ENCODE measurements at regions not wholly inside any gene's neighbourhood (a gene's known extent, or its start where the extent isn't known, plus 50 kb on each side); places are given as distances from the start of the nearest gene placed in this dataset.

DNA sequence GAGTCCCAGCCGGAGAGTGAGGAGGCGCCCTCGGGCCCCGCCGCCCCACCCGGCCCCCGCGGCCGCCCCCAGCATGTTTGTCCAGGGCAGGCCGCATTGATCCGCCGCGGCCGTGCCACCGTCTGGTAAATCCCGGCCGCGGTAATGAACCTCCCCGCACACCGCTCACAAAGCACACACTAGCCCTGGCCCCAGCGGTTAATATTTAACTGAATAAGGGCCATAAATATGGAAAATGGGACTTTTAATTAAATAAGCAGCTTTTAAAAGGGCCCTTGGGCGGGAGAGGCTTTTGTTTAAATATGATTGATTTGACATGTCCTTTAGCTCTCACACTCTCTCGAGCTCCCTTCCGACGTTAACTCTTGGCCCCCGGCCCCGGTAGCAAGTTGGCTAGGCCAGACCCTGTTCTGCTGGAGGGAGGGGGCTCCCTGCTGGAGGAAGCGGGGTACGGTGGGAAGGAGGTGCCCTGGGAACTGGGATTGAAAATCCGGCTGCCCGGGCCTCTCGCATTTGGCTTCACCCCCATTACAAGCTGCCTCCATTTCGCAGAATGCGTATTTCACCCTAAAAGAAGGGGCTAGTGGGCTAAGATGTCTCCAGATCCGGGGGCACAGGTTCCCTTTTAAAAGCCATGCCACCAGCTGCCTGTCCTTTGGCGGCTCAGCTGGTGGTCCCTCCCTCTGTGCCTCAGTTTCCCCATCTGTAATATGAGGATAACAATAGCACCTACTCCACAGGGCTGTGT is 199.8 kb downstream of the RBM19 start:
- DNase-seq: no peak

DNA sequence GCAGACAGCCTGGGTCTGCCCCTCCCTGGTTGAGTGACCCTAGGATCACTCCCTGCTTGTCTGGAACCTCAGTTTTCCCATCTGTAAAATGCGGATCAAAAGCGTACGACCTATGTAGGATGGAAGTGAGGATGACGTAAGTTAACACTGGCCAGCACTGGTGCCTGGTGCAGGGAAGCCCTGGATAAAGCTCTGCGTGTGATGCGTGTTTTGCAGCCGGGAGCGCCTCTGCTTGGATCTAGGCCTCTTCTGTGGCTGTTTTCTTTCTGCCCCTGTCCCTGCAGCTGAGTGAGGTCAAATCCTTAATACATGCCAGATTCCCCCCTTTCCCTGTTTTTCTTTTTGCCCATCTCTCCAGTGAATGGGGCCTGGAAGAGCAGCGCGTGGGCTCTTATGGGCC is 201.5 kb downstream of the RBM19 start:
- no peak for DNase-seq

DNA sequence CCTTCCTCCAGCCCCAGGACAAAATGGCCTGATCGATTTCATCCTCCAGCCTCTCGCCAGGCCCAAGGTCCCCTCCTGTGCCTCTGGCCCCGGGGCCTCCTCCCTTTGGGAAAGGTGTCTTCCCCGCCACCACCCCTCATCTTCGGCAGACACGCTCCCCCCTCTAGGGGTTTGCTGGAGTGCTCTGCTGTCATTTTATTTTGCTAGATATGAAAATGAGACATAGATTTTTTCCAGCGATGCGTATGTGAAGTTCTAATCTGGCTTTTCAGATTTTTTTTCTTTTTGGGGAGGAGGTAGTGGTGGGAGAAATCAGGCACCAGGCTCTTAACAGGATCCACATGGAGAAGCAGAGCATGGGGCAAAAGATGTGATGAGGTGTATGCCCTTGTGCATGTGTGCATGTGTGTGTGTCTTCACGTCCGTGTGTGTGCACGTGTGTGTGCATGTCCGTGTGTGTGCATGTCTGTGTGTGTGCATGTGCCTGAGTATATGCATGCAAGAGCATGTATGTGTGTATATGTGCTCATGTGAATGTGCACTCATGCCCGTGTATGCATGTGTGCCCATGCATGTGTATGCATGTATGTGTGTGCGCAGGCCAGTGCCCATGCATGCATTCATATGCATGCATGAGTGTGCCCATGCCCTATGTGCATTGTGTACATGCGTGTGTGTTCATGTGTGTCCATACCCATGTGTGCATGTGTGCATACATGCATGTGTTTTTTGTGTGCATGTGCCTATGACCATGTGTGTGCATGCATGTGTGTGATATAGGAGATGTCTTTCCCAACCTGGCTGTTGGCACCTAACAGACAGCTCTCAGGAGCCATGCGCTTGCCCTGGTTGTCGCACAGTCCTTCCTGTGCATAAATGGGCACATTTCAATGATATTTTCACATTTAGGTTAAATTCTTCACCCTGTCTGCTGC is 203.0 kb downstream of the RBM19 start:
- DNase-seq: no peak

DNA sequence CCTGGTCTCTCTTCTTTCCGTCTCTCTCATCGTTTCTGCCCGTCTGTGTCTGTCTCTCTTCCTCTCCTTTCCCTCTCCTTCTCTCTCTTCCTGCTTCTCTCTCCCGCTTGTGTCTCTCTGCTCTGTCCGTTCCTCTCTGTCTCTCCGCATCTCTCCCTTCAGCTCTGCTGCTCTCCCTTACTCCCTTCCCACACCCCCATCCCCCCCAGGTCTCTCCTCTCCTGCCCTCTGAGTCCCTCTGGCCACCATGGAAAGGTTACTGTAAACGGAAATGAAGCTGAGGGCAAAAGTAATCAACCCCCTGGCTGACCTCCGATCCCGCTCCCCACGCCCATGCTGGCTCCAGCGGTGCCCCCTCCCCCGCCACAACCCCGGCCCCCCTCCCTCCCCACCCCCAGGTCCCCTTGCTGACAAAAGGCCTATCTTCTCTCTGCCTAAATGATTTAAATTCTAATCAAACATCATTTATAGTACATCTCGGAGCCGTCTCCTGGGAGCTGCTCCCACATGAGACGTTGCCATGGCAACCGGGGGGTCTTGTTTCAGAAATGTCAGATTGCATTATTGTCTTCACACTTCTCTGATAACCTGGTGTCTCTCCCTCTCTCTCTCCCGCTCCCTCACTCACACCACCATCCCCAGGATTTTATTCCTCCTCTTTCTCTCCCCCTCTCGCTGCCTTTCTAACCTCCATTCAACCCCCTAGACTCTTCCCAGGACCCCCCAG is 203.8 kb downstream of the RBM19 start:
- peak; percentile 5 for DNase-seq

DNA sequence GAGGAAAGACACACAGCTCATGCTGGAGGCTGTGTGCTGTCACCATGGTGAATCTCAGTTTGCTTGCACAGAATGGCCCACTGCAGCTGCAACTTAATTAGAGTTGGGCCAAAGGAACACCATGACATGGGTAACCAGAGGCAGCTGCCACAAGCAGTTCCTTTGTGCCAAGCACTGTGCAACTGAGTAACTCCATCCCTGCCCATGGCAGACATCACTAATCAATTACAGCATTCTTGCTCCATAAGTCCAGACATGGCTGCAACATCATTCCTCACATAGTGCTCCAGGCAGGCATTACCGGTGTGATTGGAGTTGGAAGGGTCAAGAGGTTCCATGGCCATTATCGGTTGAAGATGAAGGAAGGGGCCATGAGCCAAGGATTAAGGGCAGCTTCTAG is 207.0 kb downstream of the RBM19 start:
- no peak for DNase-seq

DNA sequence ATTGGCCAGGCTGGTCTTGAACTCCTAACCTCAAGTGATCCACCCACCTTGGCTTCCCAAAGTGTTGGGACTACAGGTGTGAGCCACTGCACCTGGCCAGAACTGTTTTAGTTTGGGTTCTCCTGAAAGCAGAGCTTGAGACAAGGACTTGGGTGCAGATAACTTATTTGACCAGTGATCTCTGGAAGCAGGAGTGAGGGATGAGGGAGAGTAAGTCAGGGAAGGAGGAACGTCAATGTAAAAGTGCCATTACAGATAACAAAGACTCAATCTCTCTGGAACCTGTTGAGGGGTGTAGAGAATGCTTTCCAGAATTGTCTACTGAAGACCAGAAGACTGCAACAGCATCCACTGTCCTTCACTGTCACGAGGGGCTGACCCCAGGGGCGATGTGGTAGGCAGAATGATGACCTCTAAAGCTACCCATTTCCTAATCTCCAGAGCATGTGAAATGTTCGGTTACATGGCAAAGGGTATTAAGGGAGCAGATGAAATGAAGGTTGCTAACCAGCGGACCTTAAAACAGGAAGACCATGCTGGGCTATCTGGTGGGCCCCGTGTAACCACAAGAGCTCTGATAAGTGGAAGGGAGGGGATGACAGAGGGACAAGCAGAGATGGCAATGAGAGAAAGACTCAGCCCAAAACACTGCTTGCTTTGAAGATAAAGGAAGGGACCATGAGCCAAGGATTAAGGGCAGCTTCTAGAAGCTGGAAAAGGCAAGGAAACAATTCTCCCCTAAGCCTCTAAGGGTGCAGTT is 207.8 kb downstream of the RBM19 start:
- no peak for DNase-seq

DNA sequence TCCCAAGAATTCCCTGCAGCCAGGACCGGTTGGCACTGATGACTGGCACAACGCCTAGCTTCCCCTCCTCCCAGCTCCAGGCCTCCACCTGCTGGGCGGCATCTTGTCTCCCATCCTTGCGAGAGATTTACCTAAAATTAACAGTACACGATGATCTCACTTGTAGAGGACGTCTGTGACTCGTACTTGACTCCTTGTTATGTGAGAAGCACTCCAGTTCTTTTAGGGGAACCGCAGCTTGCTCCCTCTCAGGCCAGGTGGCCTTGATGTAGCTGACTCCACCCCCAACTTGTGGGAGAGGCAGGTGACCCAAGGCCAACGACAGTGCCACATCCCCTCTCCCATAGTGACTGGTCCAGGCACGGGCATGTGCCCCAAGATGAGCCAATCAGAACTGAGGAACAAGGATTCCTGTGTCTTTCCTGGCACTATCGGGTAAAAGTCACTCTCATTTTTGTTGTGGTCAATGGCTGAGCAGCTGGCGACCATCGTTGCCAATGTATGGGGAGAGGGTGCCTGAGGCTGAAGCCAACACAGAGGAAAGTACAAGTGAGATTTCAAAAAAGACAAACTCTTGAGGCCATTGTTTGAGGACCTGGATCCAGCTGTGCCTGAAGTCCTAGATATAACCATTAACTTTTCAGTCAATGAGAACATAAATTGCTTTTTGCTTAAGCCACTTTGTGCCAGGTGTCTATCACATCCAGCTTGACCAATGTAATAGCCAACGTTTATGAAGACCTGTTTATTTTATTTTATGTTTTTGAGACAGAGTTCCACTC is 208.7 kb downstream of the RBM19 start:
- peak; percentile 32 for DNase-seq

DNA sequence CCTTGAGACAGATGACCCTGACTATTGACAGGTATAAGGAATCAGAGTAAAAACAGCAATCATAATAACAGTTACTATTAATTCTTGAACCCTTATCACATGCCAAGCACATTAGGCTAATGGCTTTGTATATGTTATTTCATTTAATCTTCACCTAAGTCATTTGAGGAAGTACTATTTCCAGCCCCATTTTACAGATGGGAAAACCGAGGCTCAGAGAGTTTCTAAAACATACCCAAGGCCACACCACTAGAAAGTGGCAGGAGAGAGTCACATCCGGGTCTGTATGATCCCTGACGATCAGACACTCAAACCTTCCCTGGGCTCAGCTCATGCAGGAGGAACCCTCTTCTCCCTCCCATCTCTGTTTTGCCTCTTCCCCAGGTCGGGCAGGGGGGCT is 209.5 kb downstream of the RBM19 start:
- no peak for DNase-seq

DNA sequence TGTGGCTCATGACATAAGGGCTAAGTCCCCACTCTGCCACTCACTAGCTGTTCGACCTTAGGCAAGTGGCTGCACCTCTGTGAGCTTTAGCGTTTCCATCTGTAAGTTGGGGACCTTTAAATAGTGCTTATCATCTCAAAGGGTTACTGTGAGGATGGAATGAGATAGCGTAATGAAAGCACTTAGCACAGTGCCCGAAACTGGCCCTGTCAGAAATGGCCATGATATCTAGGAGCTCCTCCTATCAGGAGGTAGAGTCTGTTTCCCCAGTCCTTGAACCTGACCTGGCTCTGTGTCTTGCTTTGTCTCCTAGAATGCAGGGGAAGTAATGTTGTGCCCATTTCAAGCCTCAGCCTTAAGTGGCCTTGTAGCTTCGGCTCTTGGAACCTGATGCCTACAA is 211.0 kb downstream of the RBM19 start:
- DNase-seq: no peak

DNA sequence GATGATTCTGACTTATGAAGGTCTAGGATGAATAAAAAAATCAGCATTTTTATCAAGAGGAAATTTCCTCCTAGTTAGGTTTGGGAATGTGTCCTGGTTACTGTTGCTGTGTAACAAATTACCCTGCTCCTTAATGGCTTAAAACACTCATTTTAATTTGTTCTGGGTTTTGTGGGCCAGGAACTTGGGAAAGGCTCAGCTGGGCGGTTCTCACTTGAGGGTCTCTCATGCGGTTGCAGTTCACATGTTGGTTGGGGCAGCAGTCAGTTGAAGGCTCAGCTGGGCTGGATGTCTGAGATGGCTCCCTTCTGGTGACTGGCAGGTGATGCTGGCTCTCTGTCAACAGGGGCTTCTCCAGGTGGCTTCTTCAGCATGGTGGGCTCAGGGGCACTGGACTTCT is 214.6 kb downstream of the RBM19 start:
- no peak for DNase-seq

DNA sequence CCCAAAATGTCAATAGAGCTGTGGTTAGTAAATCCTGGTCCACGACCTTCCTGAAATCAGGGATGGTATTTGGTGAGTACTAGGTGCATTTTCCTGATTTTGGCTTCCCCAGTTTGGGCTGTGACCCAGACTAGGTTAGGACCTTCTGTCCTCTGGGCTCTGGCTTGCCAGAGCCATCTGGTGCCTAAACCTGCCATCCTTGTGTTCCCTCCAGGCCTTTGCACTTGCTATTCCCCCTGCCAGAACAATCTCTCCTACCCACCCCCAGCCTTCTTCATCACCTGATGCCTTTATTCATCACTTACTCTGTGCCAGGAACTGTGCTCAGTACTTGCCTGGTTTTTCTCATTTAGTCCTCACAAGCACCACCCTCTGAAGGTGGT is 216.7 kb downstream of the RBM19 start:
- no peak for DNase-seq

DNA sequence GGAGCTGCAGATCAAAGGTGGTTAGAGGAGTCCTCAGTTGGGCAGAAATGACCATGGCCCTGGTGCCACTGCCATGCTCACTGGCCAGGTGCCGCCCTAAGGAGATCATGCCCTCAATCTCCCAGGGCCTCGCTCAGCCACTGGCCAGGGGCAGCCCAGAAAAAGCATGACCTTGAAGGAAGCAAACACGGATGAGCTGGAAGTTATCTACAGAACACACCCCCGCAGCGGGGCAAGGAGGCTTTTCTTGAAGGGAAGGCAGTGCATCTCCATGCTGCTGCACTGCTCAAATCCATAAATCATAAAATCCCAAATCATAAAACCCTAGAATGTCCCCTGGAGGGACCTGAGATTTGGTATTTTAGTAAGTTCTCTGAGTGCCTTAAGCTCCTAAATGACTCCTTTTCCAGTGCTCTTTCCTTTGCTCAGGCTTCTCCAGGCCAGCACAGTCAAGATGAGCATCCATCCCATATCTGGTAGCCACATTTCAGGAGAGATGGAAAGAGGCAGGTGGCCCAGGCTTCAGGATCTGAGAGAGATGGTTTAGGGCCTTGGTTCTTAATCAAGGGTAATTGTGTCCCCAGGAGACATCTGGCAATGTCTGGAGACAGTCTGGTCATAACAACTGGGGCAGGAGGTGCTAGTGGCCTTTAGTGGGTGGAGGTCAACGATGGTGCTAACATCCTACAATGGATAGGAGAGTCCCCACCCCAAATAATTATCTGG is 217.3 kb downstream of the RBM19 start:
- DNase-seq: no peak

DNA sequence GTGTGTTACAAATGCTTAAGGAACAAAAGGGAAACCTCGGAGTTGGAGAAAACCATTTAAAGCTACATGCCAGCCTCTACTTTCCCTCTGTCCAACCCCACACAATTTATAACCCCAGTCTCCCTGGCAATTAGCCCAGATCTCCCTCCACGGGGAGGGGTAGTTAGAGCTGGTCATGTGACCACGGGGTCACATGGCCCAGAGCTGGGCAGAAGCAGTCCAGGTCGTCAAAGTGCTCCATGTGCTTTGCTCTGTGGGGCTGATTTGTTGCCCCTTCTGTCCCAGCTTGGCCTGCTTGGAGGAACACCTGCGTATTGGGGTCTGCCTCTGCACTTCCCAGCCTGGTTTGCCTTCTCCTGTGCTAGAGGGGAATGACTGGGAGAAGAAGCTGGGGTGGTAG is 219.1 kb downstream of the RBM19 start:
- DNase-seq: peak; percentile 66

DNA sequence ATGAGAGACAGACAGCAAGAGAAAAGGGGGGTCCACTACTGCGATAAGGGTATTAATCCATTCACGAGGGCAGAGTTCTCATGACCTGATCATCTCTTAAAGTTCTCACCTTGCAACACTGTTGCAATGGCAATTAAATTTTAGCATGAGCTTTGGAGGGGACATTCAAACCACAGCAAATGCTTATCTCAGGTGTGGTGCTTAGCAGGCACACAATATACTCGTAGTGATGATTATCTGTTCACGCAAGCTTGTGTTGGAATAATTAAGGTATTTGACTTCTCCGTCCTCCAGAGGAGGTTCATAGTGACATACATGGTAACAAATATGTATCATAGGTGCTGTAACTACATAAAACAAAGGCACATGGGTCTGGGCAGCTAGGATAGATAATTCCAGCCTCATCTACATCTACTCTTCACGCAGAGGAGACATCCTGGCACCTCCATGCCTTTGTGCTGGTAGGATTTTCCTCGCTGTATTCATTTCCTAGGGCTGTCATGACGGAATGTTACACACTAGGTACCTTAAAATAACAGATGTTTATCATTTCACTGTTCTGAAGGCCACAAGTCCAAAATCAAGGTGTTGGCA is 221.2 kb downstream of the RBM19 start:
- no peak for DNase-seq

DNA sequence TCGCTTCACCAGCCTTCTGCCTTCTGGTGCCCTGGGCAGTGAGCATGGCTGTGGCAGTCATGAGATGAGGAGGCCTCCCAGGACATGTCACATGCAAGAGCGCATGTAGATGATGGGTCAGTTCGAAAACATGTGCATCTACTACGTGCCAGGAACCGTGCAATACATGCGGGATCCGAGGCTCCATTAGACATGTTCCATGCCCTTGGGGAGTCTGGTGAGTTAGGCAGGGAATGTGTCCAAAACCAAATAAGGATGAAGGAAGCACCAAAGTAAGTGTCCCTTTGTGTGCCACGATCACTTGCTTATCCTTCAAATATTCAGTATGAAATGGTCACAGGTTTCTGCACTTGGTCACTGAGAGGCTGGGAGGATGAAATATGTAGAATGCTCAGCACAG is 223.3 kb downstream of the RBM19 start:
- DNase-seq: no peak

DNA sequence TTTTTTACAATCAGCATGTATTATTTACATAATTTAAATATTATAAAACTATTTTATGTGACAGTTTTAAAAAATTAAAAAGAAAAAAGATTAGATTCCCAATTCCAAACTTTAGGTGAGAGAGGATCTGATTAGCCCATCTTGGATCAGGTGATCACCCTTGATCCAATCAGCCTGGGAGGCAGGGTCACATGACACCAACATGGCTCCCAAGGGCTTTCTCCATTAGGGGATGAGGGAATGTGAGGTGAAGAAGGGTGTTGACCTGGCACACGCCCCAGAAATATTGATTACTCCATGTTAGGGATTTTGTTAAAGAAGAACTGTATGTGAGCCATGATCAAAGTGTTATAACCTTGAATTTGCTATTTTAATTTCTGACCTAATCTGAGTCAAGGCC is 225.4 kb downstream of the RBM19 start:
- no peak for DNase-seq

DNA sequence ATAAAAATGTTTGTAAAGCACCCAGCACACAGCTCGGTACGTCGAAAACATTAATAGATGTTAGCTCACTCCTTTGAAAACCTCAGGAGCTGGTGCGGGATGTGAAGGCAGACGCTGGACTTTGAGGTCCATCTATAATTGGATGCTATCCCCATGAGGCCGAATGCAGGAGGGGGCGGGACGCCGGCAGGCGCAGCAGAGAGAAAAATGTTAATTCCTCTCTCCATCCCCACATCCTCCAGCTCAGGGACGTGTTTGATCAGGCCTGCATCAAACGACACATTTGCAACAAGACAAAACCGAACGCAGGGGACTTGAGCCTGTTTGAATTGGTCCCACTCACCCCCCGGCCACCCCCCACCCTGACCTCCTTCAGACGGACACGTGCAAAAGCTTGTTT is 231.0 kb downstream of the RBM19 start:
- DNase-seq: no peak

DNA sequence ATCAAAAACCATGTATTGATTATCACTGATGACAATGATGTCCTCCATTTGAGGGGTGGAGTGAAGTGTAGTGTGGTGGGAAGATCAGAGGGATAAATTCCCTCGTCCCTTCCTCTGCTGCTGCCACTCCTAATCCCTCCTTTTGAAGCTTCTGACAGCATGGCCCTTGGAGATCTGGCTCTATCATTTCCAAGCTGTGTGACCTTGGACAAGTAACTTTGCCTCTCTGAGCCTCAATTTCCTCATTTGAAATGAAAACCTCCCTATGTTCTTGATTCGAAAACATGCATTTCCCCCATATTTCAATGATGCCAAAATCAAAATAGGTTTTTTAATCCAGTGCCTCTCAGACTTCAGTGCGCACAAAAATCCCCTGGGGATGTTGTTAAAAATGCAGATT is 231.6 kb downstream of the RBM19 start:
- DNase-seq: no peak

DNA sequence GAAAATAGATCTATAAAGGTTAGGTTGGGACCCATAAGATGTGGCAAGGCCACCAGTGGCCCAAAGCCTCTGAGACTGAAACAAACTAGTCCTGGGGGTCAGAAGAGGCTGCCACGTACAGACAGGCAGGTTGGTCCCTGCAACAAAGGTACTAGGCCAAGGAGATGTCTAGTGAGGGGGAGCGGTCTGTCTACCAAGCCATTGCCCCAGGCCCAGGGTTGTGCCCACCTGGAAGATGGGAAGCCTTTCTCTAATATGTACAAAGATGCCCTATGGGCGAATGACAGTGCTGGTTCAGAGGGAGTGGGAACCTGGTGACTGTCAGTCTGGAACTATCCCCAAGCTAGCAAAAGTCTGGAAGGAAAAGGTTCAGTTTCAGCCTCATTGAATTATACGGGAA is 233.2 kb downstream of the RBM19 start:
- no peak for DNase-seq

DNA sequence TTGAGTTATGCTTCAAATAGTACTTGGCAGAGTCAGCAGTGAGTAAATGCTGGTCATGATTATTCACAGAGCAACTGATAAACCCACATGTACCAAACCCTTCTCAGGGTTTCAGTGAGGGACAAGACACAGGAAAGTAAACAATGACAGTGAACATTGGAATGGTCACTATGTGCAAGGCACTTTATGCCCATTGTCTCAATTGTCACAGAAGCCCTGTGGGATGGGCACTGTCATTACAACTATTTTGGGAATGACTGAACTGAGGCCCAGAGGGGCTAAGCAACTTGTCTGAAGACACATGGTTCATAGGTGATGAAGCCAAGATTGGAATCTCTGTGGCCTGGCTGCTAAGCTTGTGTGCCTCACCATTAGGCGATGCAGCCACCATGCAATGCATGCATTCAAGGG is 238.5 kb downstream of the RBM19 start:
- no peak for DNase-seq

DNA sequence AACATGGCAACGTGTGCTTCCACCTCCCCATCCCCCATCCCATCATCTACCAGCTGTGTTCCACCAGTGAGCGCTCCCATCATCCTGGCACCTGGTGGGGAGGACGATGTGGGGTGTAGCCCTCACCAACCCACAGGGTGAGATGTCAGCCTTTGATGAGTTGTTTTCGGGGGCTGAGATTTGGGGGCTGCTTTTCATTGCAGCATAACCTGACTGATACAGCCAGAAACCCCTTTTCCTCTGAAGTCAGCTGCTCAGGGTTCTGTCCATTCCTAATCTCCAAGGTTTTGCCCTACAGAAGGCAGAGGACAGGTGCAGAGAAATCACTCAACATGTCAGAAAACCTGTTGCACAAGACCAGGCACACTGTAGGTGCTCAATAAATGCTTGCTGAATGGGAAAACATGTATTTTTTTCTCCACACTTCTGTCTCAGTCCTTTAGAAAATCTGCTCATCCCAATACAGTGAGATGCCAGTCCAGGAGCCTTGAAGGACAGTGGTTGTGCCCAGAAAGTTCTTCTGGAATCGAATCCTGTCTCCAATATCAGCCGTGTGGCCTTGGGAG is 239.8 kb downstream of the RBM19 start:
- DNase-seq: no peak
